H1 (cell line): ENCODE measurements at regions not wholly inside any gene's neighbourhood (a gene's known extent, or its start where the extent isn't known, plus 50 kb on each side); places are given as distances from the start of the nearest gene placed in this dataset.

Experiments
- EZH2 ChIP-seq: fragments of 200-600 bp; sonication (generic); IDR thresholded peaks from 2 replicates; pipeline ENCODE4 v1.7.1; 2012; ENCODE audit warnings: low read depth, mild to moderate bottlenecking, moderate library complexity, low read length, inconsistent platforms; ENCODE audit not compliant: severe bottlenecking
- MAFK ChIP-seq: IDR thresholded peaks from 2 replicates; pipeline ENCODE4 v1.6.1; 2012; ENCODE audit warnings: low read depth, mild to moderate bottlenecking, improper control_type of control experiment, low read length
- MAX ChIP-seq: IDR thresholded peaks from 2 replicates; pipeline ENCODE4 v1.6.1; 2012; ENCODE audit warnings: inconsistent platforms
- POLR2A ChIP-seq, 2 experiments: IDR thresholded peaks; 1 replicate in 1 of 2; 2 replicates in 1 of 2; pipeline ENCODE4 v1.6.1; 2011; ENCODE audit warnings: low read depth in 2 of 2, low read length in 2 of 2, mild to moderate bottlenecking in 2 of 2; ENCODE audit errors: control extremely low read depth in 1 of 2
- RBBP5 ChIP-seq: IDR thresholded peaks from 2 replicates; pipeline ENCODE4 v1.7.1; 2012; ENCODE audit warnings: low read depth, mild to moderate bottlenecking, inconsistent platforms, low read length, moderate library complexity, borderline replicate concordance
- RFX5 ChIP-seq: IDR thresholded peaks from 2 replicates; pipeline ENCODE4 v1.6.1; 2011; ENCODE audit warnings: low read depth, low read length, improper control_type of control experiment, borderline replicate concordance
- SP1 ChIP-seq: IDR thresholded peaks from 2 replicates; pipeline ENCODE4 v1.6.1; 2011; ENCODE audit warnings: low read depth, low read length
- TEAD4 ChIP-seq: IDR thresholded peaks from 2 replicates; pipeline ENCODE4 v1.6.1; 2012; ENCODE audit warnings: low read depth, low read length, inconsistent platforms, mixed read lengths
- TF ChIP-seq, protein P1 (sequence below): IDR thresholded peaks from 2 replicates; pipeline ENCODE4 v1.6.1; 2011; ENCODE audit warnings: low read length, improper control_type of control experiment

GRCh38 chr11:30733748-30734147 is 147.6 kb upstream of the MPPED2 start:
- TF ChIP-seq MAX = no peak
- TF ChIP-seq POLR2A (IDR thresholded peaks at IDR 0.05; ENCODE audit: control extremely low read depth in 1 of 2, low read depth in 2 of 2, low read length in 2 of 2) = no peak
- TF ChIP-seq SP1 = no peak
- no peak for TF ChIP-seq RFX5
- no peak for TF ChIP-seq EZH2
- TF ChIP-seq, protein P1, sequence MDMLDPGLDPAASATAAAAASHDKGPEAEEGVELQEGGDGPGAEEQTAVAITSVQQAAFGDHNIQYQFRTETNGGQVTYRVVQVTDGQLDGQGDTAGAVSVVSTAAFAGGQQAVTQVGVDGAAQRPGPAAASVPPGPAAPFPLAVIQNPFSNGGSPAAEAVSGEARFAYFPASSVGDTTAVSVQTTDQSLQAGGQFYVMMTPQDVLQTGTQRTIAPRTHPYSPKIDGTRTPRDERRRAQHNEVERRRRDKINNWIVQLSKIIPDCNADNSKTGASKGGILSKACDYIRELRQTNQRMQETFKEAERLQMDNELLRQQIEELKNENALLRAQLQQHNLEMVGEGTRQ = no peak
- no peak for TF ChIP-seq TEAD4
- no peak for TF ChIP-seq RBBP5
- no peak for TF ChIP-seq MAFK
